IMR-90 (cell line): ENCODE measurements at regions not wholly inside any gene's neighbourhood (a gene's known extent, or its start where the extent isn't known, plus 50 kb on each side); places are given as distances from the start of the nearest gene placed in this dataset.
A peak's percentile ranks its signal among the peaks of the same experiment; 100 is the strongest.

Source experiments
- ATAC-seq: fragments of 200-7000 bp; cut with Tn5 transposase; 2 replicates; pipeline ENCODE4 v1.9.1; 2020; ENCODE audit warnings: low read depth, mild to moderate bottlenecking, moderate library complexity
- BruUV-seq: library from RNA; stranded (reverse); fragments of 400-500 nt; replicated peaks from 2 replicates; lab custom pipeline; 2021; lab: Mats Ljungman, UMichigan
- CTCF ChIA-PET: fragments of 300-600 bp; formaldehyde crosslinking; extraction: SDS; loops from one replicate; lab custom pipeline; 2021; ENCODE audit warnings: antibody characterized with exemption; lab: Yijun Ruan, JAX
- POLR2A ChIA-PET: fragments of 300-600 bp; sonication (Branson Sonifier 250); formaldehyde crosslinking; loops from one replicate; lab custom pipeline; 2022; ENCODE audit warnings: antibody characterized with exemption; ENCODE audit not compliant: unreplicated experiment; lab: Charles Lee
- DNase-seq: peaks from one replicate; pipeline ENCODE4 v3.0.0; 2013
- H2AFZ ChIP-seq: replicated peaks from 2 replicates; pipeline ENCODE3; 2013; ENCODE audit warnings: low read length, mild to moderate bottlenecking; ENCODE audit not compliant: poor library complexity
- H2AK5ac ChIP-seq: 2 replicates; pipeline ENCODE4 v1.6.1; 2013; ENCODE audit warnings: low read depth, low read length, inconsistent platforms
- H2AK9ac ChIP-seq: replicated peaks from 2 replicates; pipeline ENCODE3; 2013; ENCODE audit warnings: mild to moderate bottlenecking, low read depth, low read length, moderate library complexity; ENCODE audit not compliant: poor library complexity
- H2BK120ac ChIP-seq: 2 replicates; pipeline ENCODE4 v1.6.1; 2013; ENCODE audit warnings: low read depth, low read length, inconsistent platforms
- H2BK15ac ChIP-seq: 3 replicates; pipeline ENCODE4 v1.6.1; 2013; ENCODE audit warnings: low read depth, low read length, inconsistent platforms
- H2BK20ac ChIP-seq: 2 replicates; pipeline ENCODE4 v1.6.1; 2013; ENCODE audit warnings: low read depth, mild to moderate bottlenecking, inconsistent platforms, low read length, moderate library complexity
- H2BK5ac ChIP-seq: 2 replicates; pipeline ENCODE4 v1.6.1; 2013; ENCODE audit warnings: mild to moderate bottlenecking, low read depth, low read length, inconsistent platforms; ENCODE audit not compliant: poor library complexity, severe bottlenecking
- H3K14ac ChIP-seq: replicated peaks from 2 replicates; pipeline ENCODE4 v1.6.1; 2013; ENCODE audit warnings: low read depth, low read length, inconsistent platforms
- H3K18ac ChIP-seq: 2 replicates; pipeline ENCODE4 v1.6.1; 2013; ENCODE audit warnings: low read depth, low read length, control low read depth
- H3K23ac ChIP-seq: 2 replicates; pipeline ENCODE4 v1.6.1; 2013; ENCODE audit warnings: low read depth, low read length, inconsistent platforms
- H3K27ac ChIP-seq: 2 replicates; pipeline ENCODE4 v1.5.1; 2013; ENCODE audit warnings: mild to moderate bottlenecking, control low read depth, low read length; ENCODE audit not compliant: insufficient read depth
- H3K27me3 ChIP-seq: 2 replicates; pipeline ENCODE4 v1.6.1; 2013; ENCODE audit warnings: low read length; ENCODE audit not compliant: control insufficient read depth, insufficient read depth
- H3K36me3 ChIP-seq: 2 replicates; pipeline ENCODE4 v1.6.1; 2013; ENCODE audit warnings: low read length, mixed read lengths; ENCODE audit not compliant: control insufficient read depth, insufficient read depth
- H3K4ac ChIP-seq: 2 replicates; pipeline ENCODE4 v1.6.1; 2013; ENCODE audit warnings: low read depth, low read length, inconsistent platforms
- H3K4me1 ChIP-seq: 2 replicates; pipeline ENCODE4 v1.6.1; 2013; ENCODE audit warnings: low read length, mixed read lengths; ENCODE audit not compliant: control insufficient read depth, insufficient read depth
- H3K4me2 ChIP-seq: 2 replicates; pipeline ENCODE4 v1.6.1; 2013; ENCODE audit warnings: low read depth, mild to moderate bottlenecking, control low read depth, low read length, moderate library complexity
- H3K4me3 ChIP-seq: 2 replicates; pipeline ENCODE4 v1.5.1; 2013; ENCODE audit warnings: low read depth, mild to moderate bottlenecking, control low read depth, low read length, moderate library complexity; ENCODE audit not compliant: insufficient read depth
- H3K56ac ChIP-seq: 2 replicates; pipeline ENCODE4 v1.6.1; 2013; ENCODE audit warnings: low read length, inconsistent platforms; ENCODE audit not compliant: insufficient read depth; ENCODE audit errors: extremely low read depth
- H3K79me1 ChIP-seq, 2 experiments: 2 replicates each; pipeline ENCODE4 v1.6.1; 2013; ENCODE audit warnings: low read length in 2 of 2, inconsistent platforms in 1 of 2, low read depth in 1 of 2
- H3K9ac ChIP-seq: 2 replicates; pipeline ENCODE4 v1.6.1; 2013; ENCODE audit warnings: low read depth, low read length, control low read depth
- H3K9me1 ChIP-seq: 2 replicates; pipeline ENCODE4 v1.6.1; 2013; ENCODE audit warnings: low read length, inconsistent platforms; ENCODE audit not compliant: insufficient read depth
- H3K9me3 ChIP-seq: 2 replicates; pipeline ENCODE4 v1.6.1; 2013; ENCODE audit warnings: low read length; ENCODE audit not compliant: control insufficient read depth, insufficient read depth
- H4K20me1 ChIP-seq: 2 replicates; pipeline ENCODE4 v1.6.1; 2013; ENCODE audit warnings: low read length, inconsistent platforms; ENCODE audit not compliant: insufficient read depth
- H4K5ac ChIP-seq: 2 replicates; pipeline ENCODE4 v1.6.1; 2013; ENCODE audit warnings: mild to moderate bottlenecking, low read depth, low read length, control low read depth
- H4K8ac ChIP-seq, 2 experiments: 2 replicates each; pipeline ENCODE4 v1.6.1; 2013; ENCODE audit warnings: low read depth in 2 of 2, low read length in 2 of 2, control low read depth in 1 of 2, inconsistent platforms in 1 of 2
- H4K91ac ChIP-seq: 2 replicates; pipeline ENCODE4 v1.6.1; 2013; ENCODE audit warnings: low read depth, low read length, inconsistent platforms; ENCODE audit not compliant: insufficient read depth
- BHLHE40 ChIP-seq: fragments of 150-350 bp; IDR thresholded peaks from 2 replicates; pipeline ENCODE4 v1.6.1; 2016; ENCODE audit warnings: mild to moderate bottlenecking, low read depth, low read length
- CEBPB ChIP-seq: IDR thresholded peaks from 2 replicates; pipeline ENCODE4 v1.6.1; 2012; ENCODE audit warnings: low read depth, low read length, improper control_type of control experiment
- CHD1 ChIP-seq: IDR thresholded peaks from 2 replicates; pipeline ENCODE4 v1.6.1; 2012; ENCODE audit warnings: low read depth, low read length, improper control_type of control experiment
- FOS ChIP-seq: fragments of 150-350 bp; IDR thresholded peaks from 2 replicates; pipeline ENCODE4 v1.6.1; 2016; ENCODE audit warnings: low read depth, low read length
- MAFK ChIP-seq: IDR thresholded peaks from 2 replicates; pipeline ENCODE4 v1.6.1; 2012; ENCODE audit warnings: low read depth, low read length, improper control_type of control experiment
- MAZ ChIP-seq: IDR thresholded peaks from 2 replicates; pipeline ENCODE4 v1.6.1; 2012; ENCODE audit warnings: low read depth, mild to moderate bottlenecking, low read length, improper control_type of control experiment, moderate library complexity, borderline replicate concordance
- MXI1 ChIP-seq: IDR thresholded peaks from 2 replicates; pipeline ENCODE4 v1.6.1; 2012; ENCODE audit warnings: low read depth, mild to moderate bottlenecking, low read length, moderate library complexity, borderline replicate concordance
- NFE2L2 ChIP-seq: fragments of 150-350 bp; IDR thresholded peaks from 2 replicates; pipeline ENCODE4 v1.6.1; 2016; ENCODE audit warnings: low read depth, mild to moderate bottlenecking, low read length
- POLR2A ChIP-seq: IDR thresholded peaks from 2 replicates; pipeline ENCODE4 v1.6.1; 2012; ENCODE audit warnings: mild to moderate bottlenecking, low read depth, low read length
- RCOR1 ChIP-seq: IDR thresholded peaks from 2 replicates; pipeline ENCODE4 v1.6.1; 2012; ENCODE audit warnings: mild to moderate bottlenecking, low read length, improper control_type of control experiment; ENCODE audit not compliant: insufficient replicate concordance
- RFX5 ChIP-seq: IDR thresholded peaks from 2 replicates; pipeline ENCODE4 v1.8.0; 2012; ENCODE audit warnings: low read depth, mild to moderate bottlenecking, low read length, moderate library complexity
- SMC3 ChIP-seq: fragments of 150-350 bp; IDR thresholded peaks from 2 replicates; pipeline ENCODE4 v1.6.1; 2016; ENCODE audit warnings: low read depth, mild to moderate bottlenecking, antibody characterized with exemption, low read length, moderate library complexity
- WGBS, 2 experiments: methylation state at CpG; one replicate each; pipeline versions ENCODE4 v1.1.5 to v1.1.7; 2013; ENCODE audit warnings: missing lambda C conversion rate in 2 of 2; ENCODE audit not compliant: insufficient read length in 1 of 2; ENCODE audit errors: extremely low coverage in 2 of 2; 5-methylcytosine and 5-hydroxymethylcytosine counted together
- dilution Hi-C: fragments of 300-500 bp; cut with HindIII; formaldehyde crosslinking; loops from one replicate; pipeline ENCODE4 v1.14.3; 2018; ENCODE audit warnings: low sequenced_read_pairs; ENCODE audit not compliant: unreplicated experiment
- in situ Hi-C: fragments of 300-500 bp; cut with MboI; formaldehyde crosslinking; loops from 3 replicates; pipeline ENCODE4 v1.14.3; 2019; ENCODE audit warnings: low sequenced_read_pairs, inconsistent platforms, mixed read lengths
- intact Hi-C: fragments of 100-400 bp; cut with micrococcal nuclease; formaldehyde crosslinking; loops from 2 replicates; pipeline ENCODE4 v1.10.0; 2022
- TF ChIP-seq, protein P1 (sequence below): conservative IDR thresholded peaks from 2 replicates; pipeline ENCODE4 v1.5.1; 2012; ENCODE audit warnings: mild to moderate bottlenecking, low read depth, low read length, improper control_type of control experiment
- TF ChIP-seq, protein P2 (sequence below): fragments of 150-350 bp; IDR thresholded peaks from 2 replicates; pipeline ENCODE4 v1.6.1; 2016; ENCODE audit warnings: low read depth, mild to moderate bottlenecking, low read length, moderate library complexity, borderline replicate concordance

- Histone ChIP-seq H2BK120ac (no peak overlapping the region), H3K36me3 (no peaks in the 10 kb centered on the region), H3K4ac (no peak overlapping the region), H3K27ac (no peak overlapping the region), H3K9ac (no peak overlapping the region), H4K91ac (no peak overlapping the region; the same call in 1 of the 2 replicates), H3K79me1 (no peaks in the 10 kb centered on the region), H4K20me1 (no peaks in the 10 kb centered on the region), H3K4me3 (no peak overlapping the region), H2AK5ac (peak overlapping the region; percentile 51; the same call in 1 of the 2 replicates), H3K23ac (no peak overlapping the region), H3K27me3 (no peaks in the 10 kb centered on the region), H3K56ac (no peak overlapping the region), H2BK20ac (peak overlapping the region; percentile 40; the same call in 1 of the 2 replicates), H3K9me3 (no peaks in the 10 kb centered on the region), H3K18ac (no peak overlapping the region), H2BK15ac (no peak overlapping the region), H3K14ac (no peak overlapping the region), H3K4me2 (no peak overlapping the region), H3K4me1 (peaks cover 12% of the 10 kb centered on the region), H4K5ac (no peak overlapping the region), H2BK5ac (no peak overlapping the region), H2AFZ (no peak overlapping the region), H4K8ac (no peak overlapping the region), H2AK9ac (no peak overlapping the region), H3K9me1 (no peaks in the 10 kb centered on the region)
- in situ Hi-C loops (no loop called here), intact Hi-C loops (no loop called here), dilution Hi-C loops (no loop called here)
- DNase-seq (no peak), ATAC-seq (no peak)
- 100% methylated on average over 2 of the region's 6 CpGs; no CpG with 5 or more reads in 1 of the 2 experiments for WGBS, 2 experiments
- BruUV-seq = no TSS peak
- CTCF ChIA-PET = no interaction called here
- no peak for TF ChIP-seq POLR2A
- TF ChIP-seq MAFK = no peak
- TF ChIP-seq, protein P1, sequence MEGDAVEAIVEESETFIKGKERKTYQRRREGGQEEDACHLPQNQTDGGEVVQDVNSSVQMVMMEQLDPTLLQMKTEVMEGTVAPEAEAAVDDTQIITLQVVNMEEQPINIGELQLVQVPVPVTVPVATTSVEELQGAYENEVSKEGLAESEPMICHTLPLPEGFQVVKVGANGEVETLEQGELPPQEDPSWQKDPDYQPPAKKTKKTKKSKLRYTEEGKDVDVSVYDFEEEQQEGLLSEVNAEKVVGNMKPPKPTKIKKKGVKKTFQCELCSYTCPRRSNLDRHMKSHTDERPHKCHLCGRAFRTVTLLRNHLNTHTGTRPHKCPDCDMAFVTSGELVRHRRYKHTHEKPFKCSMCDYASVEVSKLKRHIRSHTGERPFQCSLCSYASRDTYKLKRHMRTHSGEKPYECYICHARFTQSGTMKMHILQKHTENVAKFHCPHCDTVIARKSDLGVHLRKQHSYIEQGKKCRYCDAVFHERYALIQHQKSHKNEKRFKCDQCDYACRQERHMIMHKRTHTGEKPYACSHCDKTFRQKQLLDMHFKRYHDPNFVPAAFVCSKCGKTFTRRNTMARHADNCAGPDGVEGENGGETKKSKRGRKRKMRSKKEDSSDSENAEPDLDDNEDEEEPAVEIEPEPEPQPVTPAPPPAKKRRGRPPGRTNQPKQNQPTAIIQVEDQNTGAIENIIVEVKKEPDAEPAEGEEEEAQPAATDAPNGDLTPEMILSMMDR = no peak
- TF ChIP-seq SMC3 = no peak
- TF ChIP-seq MAZ = no peak
- TF ChIP-seq RFX5 = no peak
- TF ChIP-seq FOS = no peak
- TF ChIP-seq BHLHE40 = no peak
- TF ChIP-seq, protein P2, sequence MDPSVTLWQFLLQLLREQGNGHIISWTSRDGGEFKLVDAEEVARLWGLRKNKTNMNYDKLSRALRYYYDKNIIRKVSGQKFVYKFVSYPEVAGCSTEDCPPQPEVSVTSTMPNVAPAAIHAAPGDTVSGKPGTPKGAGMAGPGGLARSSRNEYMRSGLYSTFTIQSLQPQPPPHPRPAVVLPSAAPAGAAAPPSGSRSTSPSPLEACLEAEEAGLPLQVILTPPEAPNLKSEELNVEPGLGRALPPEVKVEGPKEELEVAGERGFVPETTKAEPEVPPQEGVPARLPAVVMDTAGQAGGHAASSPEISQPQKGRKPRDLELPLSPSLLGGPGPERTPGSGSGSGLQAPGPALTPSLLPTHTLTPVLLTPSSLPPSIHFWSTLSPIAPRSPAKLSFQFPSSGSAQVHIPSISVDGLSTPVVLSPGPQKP = no peak
- TF ChIP-seq RCOR1 = no peak
- no peak for TF ChIP-seq CHD1
- no peak for TF ChIP-seq MXI1
- TF ChIP-seq NFE2L2 = no peak
- TF ChIP-seq CEBPB = no peak
- POLR2A ChIA-PET = no interaction called here
Observed at GRCh38 chr6:37100745-37101144, 69.2 kb upstream of the PIM1 start.
